Liver (tissue), 3 donors: ENCODE measurements at regions not wholly inside any gene's neighbourhood (a gene's known extent, or its start where the extent isn't known, plus 50 kb on each side); places are given as distances from the start of the nearest gene placed in this dataset.
"Not testable (repeated sequence)": the region's sequence is repeated elsewhere in the genome, so short reads cannot be mapped to it uniquely, and the experiment has no call there.

Source experiments
- ATF3 ChIP-seq: IDR thresholded peaks from 2 replicates; pipeline ENCODE4 v1.6.1; 2016; ENCODE audit warnings: antibody characterized with exemption
- CTCF ChIP-seq: fragments of 150-350 bp; IDR thresholded peaks from 2 replicates; pipeline ENCODE4 v1.5.1; 2017; ENCODE audit warnings: improper control_type of control experiment, low read depth, low read length; ENCODE audit not compliant: missing input control
- GABPA ChIP-seq, 2 donors: IDR thresholded peaks in 1 of 2; conservative IDR thresholded peaks in 1 of 2; 2 replicates each; pipeline ENCODE4 v1.6.1; 2016; ENCODE audit warnings: antibody characterized with exemption in 2 of 2, mild to moderate bottlenecking in 1 of 2, moderate library complexity in 1 of 2
- HNF4A ChIP-seq, 2 donors: conservative IDR thresholded peaks; 2 replicates each; pipeline ENCODE4 v1.6.1; 2016; ENCODE audit warnings: antibody characterized with exemption in 2 of 2, mild to moderate bottlenecking in 2 of 2
- JUND ChIP-seq, 2 donors: IDR thresholded peaks; 2 replicates each; pipeline ENCODE4 v1.6.1; 2016; ENCODE audit warnings: antibody characterized with exemption in 2 of 2
- MAX ChIP-seq: IDR thresholded peaks from 2 replicates; pipeline ENCODE4 v1.6.1; 2016; ENCODE audit warnings: antibody characterized with exemption
- RAD21 ChIP-seq, 2 donors: IDR thresholded peaks; 2 replicates each; pipeline ENCODE4 v1.6.1; 2016; ENCODE audit warnings: antibody characterized with exemption in 2 of 2, mild to moderate bottlenecking in 2 of 2
- REST ChIP-seq: IDR thresholded peaks from 2 replicates; pipeline ENCODE4 v1.6.1; 2016; ENCODE audit warnings: antibody characterized with exemption, mild to moderate bottlenecking
- TAF1 ChIP-seq: conservative IDR thresholded peaks from 2 replicates; pipeline ENCODE4 v1.6.1; 2016; ENCODE audit warnings: antibody characterized with exemption, mild to moderate bottlenecking
- donor health status: healthy.
- donor health status: healthy.

- TF ChIP-seq CTCF; JUND (IDR thresholded peaks at IDR 0.05); MAX; HNF4A (conservative IDR thresholded peaks at IDR 0.05); ATF3: not testable (repeated sequence)
- TF ChIP-seq RAD21 (IDR thresholded peaks at IDR 0.05) (peak in 1 of 2 donors; percentile 38), TAF1 (peak; percentile 43), REST (peak; percentile 43), GABPA (IDR thresholded peaks at IDR 0.05 in 1 of 2, conservative IDR thresholded peaks at IDR 0.05 in 1 of 2) (peak in 1 of 2 donors; percentile 20)
These were observed 102.2 kb upstream of the VKORC1L1 start for GRCh38 chr7:65770473-65771225.
